SK-N-SH (cell line): ENCODE measurements at regions not wholly inside any gene's neighbourhood (a gene's known extent, or its start where the extent isn't known, plus 50 kb on each side); places are given as distances from the start of the nearest gene placed in this dataset.

ENCODE experiments used
- CTCF ChIP-seq: fragments of 200-600 bp; sonication (generic); IDR thresholded peaks from 2 replicates; pipeline ENCODE4 v1.6.1; 2017; ENCODE audit warnings: antibody characterized with exemption, mild to moderate bottlenecking, moderate library complexity
- MAX ChIP-seq: IDR thresholded peaks from 2 replicates; pipeline ENCODE4 v1.4.0; 2012; ENCODE audit warnings: low read depth
- RAD21 ChIP-seq: IDR thresholded peaks from 2 replicates; pipeline ENCODE4 v1.6.1; 2012; ENCODE audit warnings: mild to moderate bottlenecking, low read length
- USF2 ChIP-seq: fragments of 150-350 bp; IDR thresholded peaks from 2 replicates; pipeline ENCODE4 v1.6.1; 2017; ENCODE audit warnings: antibody characterized with exemption, low read length, low read depth, borderline replicate concordance
- YY1 ChIP-seq: IDR thresholded peaks from 2 replicates; pipeline ENCODE4 v1.4.0; 2012; ENCODE audit warnings: low read depth, mild to moderate bottlenecking

GRCh38 chr10:2955064-2955463 is 112.3 kb upstream of the PFKP start:
- TF ChIP-seq CTCF: no peak
- no peak for TF ChIP-seq MAX
- TF ChIP-seq YY1: no peak
- no peak for TF ChIP-seq USF2
- TF ChIP-seq RAD21: no peak
